GM18909 (cell line): ENCODE measurements at regions not wholly inside any gene's neighbourhood (a gene's known extent, or its start where the extent isn't known, plus 50 kb on each side); places are given as distances from the start of the nearest gene placed in this dataset.

Experiments
- ATAC-seq: cut with Tn5 transposase; IDR thresholded peaks from one replicate; pipeline ENCODE4 v1.9.1; 2021; ENCODE audit warnings: mild to moderate bottlenecking; ENCODE audit not compliant: unreplicated experiment, poor library complexity

GRCh38 chr9:115633104-115633503 lies 515.1 kb upstream of the TNC start:
- no peak for ATAC-seq

GRCh38 chr9:115635680-115636383 lies 517.8 kb upstream of the PAPPA start:
- ATAC-seq = no peak

- ATAC-seq = no peak
Measured at GRCh38 chr9:115636596-115636995, 517.0 kb upstream of the PAPPA start.

- ATAC-seq = no peak
Measured at GRCh38 chr9:115637661-115638060, 515.9 kb upstream of the PAPPA start.

GRCh38 chr9:115640887-115641286 lies 512.7 kb upstream of the PAPPA start:
- no peak for ATAC-seq

GRCh38 chr9:115642285-115642684 lies 511.3 kb upstream of the PAPPA start:
- no peak for ATAC-seq

GRCh38 chr9:115643948-115644727 lies 509.5 kb upstream of the PAPPA start:
- no peak for ATAC-seq

- ATAC-seq = no peak
Measured at GRCh38 chr9:115649991-115650472, 503.6 kb upstream of the PAPPA start.

- ATAC-seq = no peak
Measured at GRCh38 chr9:115650768-115651167, 502.8 kb upstream of the PAPPA start.

GRCh38 chr9:115651461-115651860 lies 502.1 kb upstream of the PAPPA start:
- no peak for ATAC-seq

- no peak for ATAC-seq
Measured at GRCh38 chr9:115653171-115653606, 500.4 kb upstream of the PAPPA start.

GRCh38 chr9:115657695-115658094 lies 495.9 kb upstream of the PAPPA start:
- ATAC-seq = no peak

- ATAC-seq = no peak
Measured at GRCh38 chr9:115665519-115665918, 488.1 kb upstream of the PAPPA start.

- no peak for ATAC-seq
Measured at GRCh38 chr9:115668521-115668920, 485.1 kb upstream of the PAPPA start.

GRCh38 chr9:115671236-115671962 lies 482.2 kb upstream of the PAPPA start:
- ATAC-seq = no peak

- no peak for ATAC-seq
Measured at GRCh38 chr9:115671963-115672305, 481.7 kb upstream of the PAPPA start.

GRCh38 chr9:115672477-115673316 lies 480.9 kb upstream of the PAPPA start:
- no peak for ATAC-seq

- ATAC-seq = no peak
Measured at GRCh38 chr9:115673599-115673998, 480.0 kb upstream of the PAPPA start.

GRCh38 chr9:115674091-115674490 lies 479.5 kb upstream of the PAPPA start:
- ATAC-seq = no peak

GRCh38 chr9:115675834-115676233 lies 477.8 kb upstream of the PAPPA start:
- no peak for ATAC-seq
